ENCODE measurements at regions not wholly inside any gene's neighbourhood (a gene's known extent, or its start where the extent isn't known, plus 50 kb on each side); places are given as distances from the start of the nearest gene placed in this dataset.

- Mint-ChIP-seq H3K9me3 (peaks cover 2% of the 10 kb centered on the region), H3K27ac (no peak overlapping the region), H3K36me3 (peaks cover 15% of the 10 kb centered on the region), H3K4me1 (peaks cover 20% of the 10 kb centered on the region), H3K27me3 (no peaks in the 10 kb centered on the region), H3K4me3 (no peak overlapping the region)
- no peak for DNase-seq (ENCODE audit: low spot score in 2 of 2)
- no peak for ATAC-seq (ENCODE audit: low read depth)
Observed at GRCh38 chr14:71492346-71492745, 439.9 kb upstream of the RGS6 start.

- DNase-seq (ENCODE audit: low spot score in 2 of 2): no peak
- H3K4me1 Mint-ChIP-seq: peaks cover 16% of the 10 kb centered on the region
- H3K36me3 Mint-ChIP-seq: peaks cover 12% of the 10 kb centered on the region
- ATAC-seq (ENCODE audit: low read depth): peak; percentile 54
- H3K27me3 Mint-ChIP-seq: no peaks in the 10 kb centered on the region
- no peak overlapping the region for H3K4me3 Mint-ChIP-seq
- peaks cover 2% of the 10 kb centered on the region for H3K9me3 Mint-ChIP-seq
- peak overlapping the region; percentile 48 for H3K27ac Mint-ChIP-seq
Observed at GRCh38 chr14:71497645-71498086, 434.6 kb upstream of the RGS6 start.

GRCh38 chr14:71498212-71498611, 434.0 kb upstream of the RGS6 start:
- Mint-ChIP-seq H3K27ac (peak overlapping the region; percentile 48), H3K9me3 (peaks cover 2% of the 10 kb centered on the region), H3K4me3 (no peak overlapping the region), H3K36me3 (peaks cover 12% of the 10 kb centered on the region), H3K4me1 (peaks cover 16% of the 10 kb centered on the region), H3K27me3 (no peaks in the 10 kb centered on the region)
- no peak for DNase-seq (ENCODE audit: low spot score in 2 of 2)
- ATAC-seq (ENCODE audit: low read depth): no peak

- Mint-ChIP-seq H3K27ac (no peak overlapping the region), H3K4me1 (peaks cover 16% of the 10 kb centered on the region), H3K4me3 (no peak overlapping the region), H3K27me3 (no peaks in the 10 kb centered on the region), H3K9me3 (peaks cover 2% of the 10 kb centered on the region), H3K36me3 (peaks cover 11% of the 10 kb centered on the region)
- DNase-seq (ENCODE audit: low spot score in 2 of 2): no peak
- no peak for ATAC-seq (ENCODE audit: low read depth)
Observed at GRCh38 chr14:71499018-71499417, 433.2 kb upstream of the RGS6 start.

GRCh38 chr14:71507681-71508080, 424.5 kb upstream of the RGS6 start:
- H3K4me1 Mint-ChIP-seq: peaks cover 10% of the 10 kb centered on the region
- H3K36me3 Mint-ChIP-seq: peaks cover 11% of the 10 kb centered on the region
- ATAC-seq (ENCODE audit: low read depth) (no peak), DNase-seq (ENCODE audit: low spot score in 2 of 2) (no peak)
- no peak overlapping the region for H3K4me3 Mint-ChIP-seq
- no peaks in the 10 kb centered on the region for H3K27me3 Mint-ChIP-seq
- H3K27ac Mint-ChIP-seq: no peak overlapping the region
- no peaks in the 10 kb centered on the region for H3K9me3 Mint-ChIP-seq

- no peak for ATAC-seq (ENCODE audit: low read depth)
- Mint-ChIP-seq H3K4me3 (no peak overlapping the region), H3K27me3 (no peaks in the 10 kb centered on the region)
Observed at GRCh38 chr14:71508901-71509300, 423.3 kb upstream of the RGS6 start.

GRCh38 chr14:71511152-71511551, 421.1 kb upstream of the RGS6 start:
- no peak overlapping the region for H3K4me3 Mint-ChIP-seq
- H3K4me1 Mint-ChIP-seq: peaks cover 10% of the 10 kb centered on the region
- H3K27ac Mint-ChIP-seq: peak overlapping the region; percentile 43
- H3K36me3 Mint-ChIP-seq: peaks cover 25% of the 10 kb centered on the region
- H3K9me3 Mint-ChIP-seq: no peaks in the 10 kb centered on the region
- H3K27me3 Mint-ChIP-seq: no peaks in the 10 kb centered on the region
- DNase-seq (ENCODE audit: low spot score in 2 of 2) (no peak), ATAC-seq (ENCODE audit: low read depth) (no peak)

More at GRCh38 chr14:71508901-71509300, 423.3 kb upstream of the RGS6 start:
- peaks cover 19% of the 10 kb centered on the region for H3K36me3 Mint-ChIP-seq
- H3K9me3 Mint-ChIP-seq: no peaks in the 10 kb centered on the region
- peak overlapping the region; percentile 59 for H3K27ac Mint-ChIP-seq
- DNase-seq (ENCODE audit: low spot score in 2 of 2): no peak
- H3K4me1 Mint-ChIP-seq: peaks cover 10% of the 10 kb centered on the region

GRCh38 chr14:71514941-71515919, 417.0 kb upstream of the RGS6 start:
- Mint-ChIP-seq H3K27me3 (no peaks in the 10 kb centered on the region), H3K4me1 (no peaks in the 10 kb centered on the region), H3K4me3 (no peak overlapping the region), H3K27ac (peak overlapping the region; percentile 50), H3K9me3 (no peaks in the 10 kb centered on the region), H3K36me3 (peaks cover 28% of the 10 kb centered on the region)
- no peak for DNase-seq (ENCODE audit: low spot score in 2 of 2)
- ATAC-seq (ENCODE audit: low read depth): no peak

- Mint-ChIP-seq H3K27me3 (no peaks in the 10 kb centered on the region), H3K4me3 (no peak overlapping the region), H3K4me1 (peaks cover 23% of the 10 kb centered on the region), H3K36me3 (peaks cover 36% of the 10 kb centered on the region), H3K27ac (no peak overlapping the region), H3K9me3 (no peaks in the 10 kb centered on the region)
- ATAC-seq (ENCODE audit: low read depth) (no peak), DNase-seq (ENCODE audit: low spot score in 2 of 2) (no peak)
Observed at GRCh38 chr14:71521238-71522135, 410.7 kb upstream of the RGS6 start.

GRCh38 chr14:71523630-71524319, 408.5 kb upstream of the RGS6 start:
- no peak for ATAC-seq (ENCODE audit: low read depth)

GRCh38 chr14:71524320-71524982, 407.8 kb upstream of the RGS6 start:
- Mint-ChIP-seq H3K36me3 (peaks cover 27% of the 10 kb centered on the region), H3K9me3 (no peaks in the 10 kb centered on the region), H3K27ac (peak overlapping the region; percentile 45), H3K4me3 (no peak overlapping the region), H3K27me3 (no peaks in the 10 kb centered on the region), H3K4me1 (peaks cover 23% of the 10 kb centered on the region)
- DNase-seq (ENCODE audit: low spot score in 2 of 2) (no peak), ATAC-seq (ENCODE audit: low read depth) (no peak)

More at GRCh38 chr14:71523630-71524319, 408.5 kb upstream of the RGS6 start:
- H3K27ac Mint-ChIP-seq: peak overlapping the region; percentile 45
- DNase-seq (ENCODE audit: low spot score in 2 of 2): no peak
- peaks cover 23% of the 10 kb centered on the region for H3K4me1 Mint-ChIP-seq
- no peak overlapping the region for H3K4me3 Mint-ChIP-seq
- H3K36me3 Mint-ChIP-seq: peaks cover 29% of the 10 kb centered on the region
- no peaks in the 10 kb centered on the region for H3K27me3 Mint-ChIP-seq
- H3K9me3 Mint-ChIP-seq: no peaks in the 10 kb centered on the region

GRCh38 chr14:71525663-71526221, 406.5 kb upstream of the RGS6 start:
- H3K4me1 Mint-ChIP-seq: peaks cover 23% of the 10 kb centered on the region
- peaks cover 36% of the 10 kb centered on the region for H3K36me3 Mint-ChIP-seq
- no peaks in the 10 kb centered on the region for H3K27me3 Mint-ChIP-seq
- peak overlapping the region; percentile 7 for H3K27ac Mint-ChIP-seq
- DNase-seq (ENCODE audit: low spot score in 2 of 2) (no peak), ATAC-seq (ENCODE audit: low read depth) (no peak)
- H3K4me3 Mint-ChIP-seq: no peak overlapping the region
- no peaks in the 10 kb centered on the region for H3K9me3 Mint-ChIP-seq

- Mint-ChIP-seq H3K27me3 (no peaks in the 10 kb centered on the region), H3K27ac (peak overlapping the region; percentile 7), H3K36me3 (peaks cover 37% of the 10 kb centered on the region), H3K4me1 (peaks cover 19% of the 10 kb centered on the region), H3K4me3 (no peak overlapping the region), H3K9me3 (no peaks in the 10 kb centered on the region)
- no peak for DNase-seq (ENCODE audit: low spot score in 2 of 2)
- ATAC-seq (ENCODE audit: low read depth): no peak
Observed at GRCh38 chr14:71526388-71526787, 405.8 kb upstream of the RGS6 start.
